ENCODE measurements at regions not wholly inside any gene's neighbourhood (a gene's known extent, or its start where the extent isn't known, plus 50 kb on each side); places are given as distances from the start of the nearest gene placed in this dataset.
"Not testable (repeated sequence)": the region's sequence is repeated elsewhere in the genome, so short reads cannot be mapped to it uniquely, and the experiment has no call there.

GRCh38 chr17:16832206-16832605 lies 139.7 kb downstream of the TNFRSF13B start:
- TF ChIP-seq CTCF (IDR thresholded peaks at IDR 0.05); ZFX (IDR thresholded peaks at IDR 0.05; ENCODE audit: borderline replicate concordance): not testable (repeated sequence)
